Upper lobe of right lung (tissue), 1 donor: ENCODE measurements at regions not wholly inside any gene's neighbourhood (a gene's known extent, or its start where the extent isn't known, plus 50 kb on each side); places are given as distances from the start of the nearest gene placed in this dataset.
"Not testable (repeated sequence)": the region's sequence is repeated elsewhere in the genome, so short reads cannot be mapped to it uniquely, and the experiment has no call there.

Experiments used
- ATAC-seq: fragments of 200-7000 bp; cut with Tn5 transposase; one replicate; pipeline ENCODE4 v1.9.1; 2020; ENCODE audit warnings: mild to moderate bottlenecking, moderate library complexity
- DNase-seq: peaks from one replicate; pipeline ENCODE4 v3.0.0-alpha.2; 2020
- H3K27ac ChIP-seq: fragments of 200-600 bp; one replicate; pipeline ENCODE4 v1.8.0; 2022
- H3K27me3 ChIP-seq: fragments of 200-600 bp; one replicate; pipeline ENCODE4 v1.8.0; 2022; ENCODE audit warnings: mild to moderate bottlenecking
- H3K36me3 ChIP-seq: fragments of 200-600 bp; one replicate; pipeline ENCODE4 v1.8.0; 2022
- H3K4me1 ChIP-seq: fragments of 200-600 bp; one replicate; pipeline ENCODE4 v1.8.0; 2022
- H3K4me3 ChIP-seq: fragments of 200-600 bp; one replicate; pipeline ENCODE4 v1.8.0; 2022; ENCODE audit warnings: mild to moderate bottlenecking
- H3K9me3 ChIP-seq: fragments of 200-600 bp; one replicate; pipeline ENCODE4 v1.8.0; 2022
- CTCF ChIP-seq: fragments of 200-600 bp; IDR thresholded peaks from one replicate; pipeline ENCODE4 v1.8.0; 2022; ENCODE audit warnings: antibody characterized with exemption
- intact Hi-C: fragments of 100-400 bp; cut with DNase I; formaldehyde crosslinking; loops from one replicate; pipeline ENCODE4 v1.11.0; 2022
- donor health status: DM: no; HTN: yes; CAD: no; lungs with severe emphysema.

- TF ChIP-seq CTCF: no peak
- H3K27ac ChIP-seq: no peak overlapping the region
- ATAC-seq (no peak), DNase-seq (no peak)
- no peaks in the 10 kb centered on the region for H3K4me1 ChIP-seq
- no peaks in the 10 kb centered on the region for H3K27me3 ChIP-seq
- intact Hi-C loops: no loop called here
- no peaks in the 10 kb centered on the region for H3K9me3 ChIP-seq
- H3K4me3 ChIP-seq: no peak overlapping the region
- H3K36me3 ChIP-seq: no peaks in the 10 kb centered on the region
Measured at GRCh38 chr5:10017786-10018185, 231.9 kb downstream of the ATPSCKMT start.

- H3K9me3 ChIP-seq, H3K27me3 ChIP-seq, ATAC-seq, H3K4me1 ChIP-seq, intact Hi-C loops, H3K36me3 ChIP-seq, H3K27ac ChIP-seq, DNase-seq, H3K4me3 ChIP-seq: not testable (repeated sequence)
Measured at GRCh38 chr5:10016559-10016958, 233.1 kb downstream of the ATPSCKMT start.

- H3K27ac ChIP-seq, H3K4me3 ChIP-seq, H3K4me1 ChIP-seq, DNase-seq, H3K9me3 ChIP-seq, intact Hi-C loops, H3K36me3 ChIP-seq, ATAC-seq, H3K27me3 ChIP-seq: not testable (repeated sequence)
Measured at GRCh38 chr5:10015681-10016080, 234.0 kb downstream of the ATPSCKMT start.

GRCh38 chr5:10009802-10010201 is 239.9 kb downstream of the ATPSCKMT start:
- H3K27me3 ChIP-seq: no peaks in the 10 kb centered on the region
- H3K27ac ChIP-seq: no peak overlapping the region
- H3K36me3 ChIP-seq: no peaks in the 10 kb centered on the region
- ATAC-seq (no peak), DNase-seq (no peak)
- TF ChIP-seq CTCF: no peak
- H3K4me3 ChIP-seq: no peak overlapping the region
- no peaks in the 10 kb centered on the region for H3K9me3 ChIP-seq
- no peaks in the 10 kb centered on the region for H3K4me1 ChIP-seq
- intact Hi-C loops: no loop called here

GRCh38 chr5:9987101-9987500 is 262.6 kb downstream of the ATPSCKMT start:
- TF ChIP-seq CTCF: no peak
- H3K27me3 ChIP-seq: no peaks in the 10 kb centered on the region
- DNase-seq: no peak
- no peaks in the 10 kb centered on the region for H3K4me1 ChIP-seq
- no peak overlapping the region for H3K4me3 ChIP-seq
- intact Hi-C loops: no loop called here
- H3K27ac ChIP-seq: no peak overlapping the region
- no peaks in the 10 kb centered on the region for H3K9me3 ChIP-seq
- no peaks in the 10 kb centered on the region for H3K36me3 ChIP-seq
- ATAC-seq: no peak

- H3K27ac ChIP-seq: no peak overlapping the region
- TF ChIP-seq CTCF: no peak
- H3K9me3 ChIP-seq: no peaks in the 10 kb centered on the region
- H3K4me3 ChIP-seq: no peak overlapping the region
- no peaks in the 10 kb centered on the region for H3K4me1 ChIP-seq
- intact Hi-C loops: no loop called here
- no peaks in the 10 kb centered on the region for H3K36me3 ChIP-seq
- H3K27me3 ChIP-seq: no peaks in the 10 kb centered on the region
- DNase-seq: no peak
- peak; percentile 62 for ATAC-seq
Measured at GRCh38 chr5:9977070-9977469, 272.6 kb downstream of the ATPSCKMT start.

- TF ChIP-seq CTCF: no peak
- H3K9me3 ChIP-seq: no peaks in the 10 kb centered on the region
- ATAC-seq (no peak), DNase-seq (no peak)
- no peak overlapping the region for H3K27ac ChIP-seq
- no peaks in the 10 kb centered on the region for H3K4me1 ChIP-seq
- H3K4me3 ChIP-seq: no peak overlapping the region
- intact Hi-C loops: no loop called here
- H3K36me3 ChIP-seq: no peaks in the 10 kb centered on the region
- H3K27me3 ChIP-seq: no peaks in the 10 kb centered on the region
Measured at GRCh38 chr5:9976621-9977020, 273.1 kb downstream of the ATPSCKMT start.
